Osteocyte (in vitro differentiated cells): ENCODE measurements at regions not wholly inside any gene's neighbourhood (a gene's known extent, or its start where the extent isn't known, plus 50 kb on each side); places are given as distances from the start of the nearest gene placed in this dataset.

Experiments
- DNase-seq: peaks from one replicate; pipeline ENCODE4 v3.0.0; 2021; ENCODE audit warnings: mixed read lengths; ENCODE audit not compliant: unreplicated experiment; ENCODE audit errors: extremely low spot score
- H3K27ac Mint-ChIP-seq: one replicate; pipeline ENCODE4 v1.8.0; 2021; ENCODE audit warnings: mild to moderate bottlenecking, mixed read lengths; ENCODE audit not compliant: unreplicated experiment
- H3K27me3 Mint-ChIP-seq: one replicate; pipeline ENCODE4 v1.8.0; 2021; ENCODE audit warnings: mixed read lengths; ENCODE audit not compliant: unreplicated experiment
- H3K36me3 Mint-ChIP-seq: one replicate; pipeline ENCODE4 v1.8.0; 2021; ENCODE audit warnings: mixed read lengths; ENCODE audit not compliant: unreplicated experiment
- H3K4me1 Mint-ChIP-seq: one replicate; pipeline ENCODE4 v1.8.0; 2021; ENCODE audit warnings: mixed read lengths; ENCODE audit not compliant: unreplicated experiment
- H3K4me3 Mint-ChIP-seq: one replicate; pipeline ENCODE4 v1.8.0; 2021; ENCODE audit warnings: mild to moderate bottlenecking, moderate library complexity, mixed read lengths; ENCODE audit not compliant: unreplicated experiment
- H3K9me3 Mint-ChIP-seq: one replicate; pipeline ENCODE4 v1.8.0; 2021; ENCODE audit warnings: mixed read lengths; ENCODE audit not compliant: unreplicated experiment
- CTCF ChIP-seq: fragments of 200-600 bp; sonication (generic); IDR thresholded peaks from 2 replicates; pipeline ENCODE4 v1.5.0; 2021; ENCODE audit warnings: antibody characterized with exemption, mild to moderate bottlenecking, moderate library complexity

DNA sequence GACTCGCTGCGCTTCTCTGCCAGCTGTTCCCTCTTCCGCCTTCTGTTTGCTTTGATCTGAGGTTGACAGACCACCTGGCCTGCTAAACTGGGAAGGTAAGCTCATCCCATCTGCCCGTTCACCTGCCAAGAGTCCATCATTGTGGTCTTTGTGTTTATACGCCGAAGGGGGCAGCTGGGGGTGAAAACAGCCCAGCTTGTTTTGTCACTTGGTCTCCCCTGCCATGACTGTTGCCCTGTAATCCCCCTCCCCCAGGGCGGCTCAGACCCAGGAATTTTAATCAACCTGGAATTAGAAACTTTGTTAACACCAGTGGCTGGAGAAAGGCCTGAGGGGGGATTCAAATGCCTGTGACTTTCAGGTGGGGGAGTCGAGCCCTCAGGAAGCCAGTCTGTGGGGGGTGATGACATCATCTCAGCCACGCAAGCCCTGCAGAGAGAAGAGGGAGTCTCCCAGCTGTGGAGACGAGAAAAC, 333.3 kb downstream of the BCOR start:
- peak overlapping the region; percentile 66 for H3K27ac Mint-ChIP-seq
- no peaks in the 10 kb centered on the region for H3K9me3 Mint-ChIP-seq
- no peak overlapping the region for H3K4me3 Mint-ChIP-seq
- H3K36me3 Mint-ChIP-seq = no peaks in the 10 kb centered on the region
- DNase-seq = no peak
- no peak for TF ChIP-seq CTCF
- H3K27me3 Mint-ChIP-seq = no peaks in the 10 kb centered on the region
- H3K4me1 Mint-ChIP-seq = peaks cover 35% of the 10 kb centered on the region

DNA sequence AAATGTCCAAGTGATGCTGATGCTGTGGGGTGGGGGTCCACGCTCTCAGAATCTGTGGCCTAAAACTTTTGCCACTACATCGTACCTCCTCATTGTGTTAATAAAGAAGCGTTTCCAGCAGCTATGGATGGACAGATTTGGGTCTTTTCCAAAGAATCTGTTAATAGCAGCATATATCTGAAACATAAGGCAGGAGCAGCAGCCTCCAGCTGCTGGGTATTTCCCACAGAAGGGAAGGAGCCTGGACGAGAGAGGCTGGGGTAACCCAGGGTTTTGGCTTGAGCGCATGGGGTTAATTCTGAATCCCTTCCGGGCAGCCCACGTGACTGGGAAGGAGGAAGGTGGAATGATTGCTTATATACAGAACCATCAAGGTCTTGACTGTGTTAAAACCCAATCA, 332.4 kb downstream of the BCOR start:
- Mint-ChIP-seq H3K4me3 (no peak overlapping the region), H3K27me3 (no peaks in the 10 kb centered on the region), H3K27ac (no peak overlapping the region), H3K9me3 (no peaks in the 10 kb centered on the region), H3K36me3 (no peaks in the 10 kb centered on the region), H3K4me1 (peaks cover 27% of the 10 kb centered on the region)
- DNase-seq = no peak
- no peak for TF ChIP-seq CTCF

GRCh38 chrX:39766085-39766726, 331.6 kb downstream of the BCOR start:
- Mint-ChIP-seq H3K9me3 (no peaks in the 10 kb centered on the region), H3K27ac (no peak overlapping the region), H3K27me3 (no peaks in the 10 kb centered on the region), H3K4me3 (no peak overlapping the region), H3K4me1 (peaks cover 18% of the 10 kb centered on the region), H3K36me3 (no peaks in the 10 kb centered on the region)
- DNase-seq = no peak
- TF ChIP-seq CTCF = no peak

DNA sequence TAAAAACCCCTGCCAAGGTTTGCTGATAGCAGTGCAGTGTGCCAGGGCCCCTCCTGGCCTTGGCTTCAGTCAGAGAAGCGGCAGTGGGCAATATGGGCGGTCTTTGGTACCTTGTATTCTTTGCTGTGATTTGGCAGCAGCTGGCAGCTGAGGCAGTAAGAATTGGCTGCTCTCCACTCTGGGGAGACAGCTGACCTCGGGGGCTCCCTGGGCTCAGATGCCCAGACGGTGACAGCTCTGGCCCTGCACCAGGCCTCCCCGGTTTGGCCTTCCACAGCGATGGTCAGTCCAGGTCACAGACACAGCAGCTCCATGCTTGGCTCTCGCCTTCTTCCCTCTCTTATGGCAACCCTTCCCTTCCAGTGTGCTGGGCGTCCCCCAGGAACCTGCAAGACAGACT, 330.9 kb downstream of the BCOR start:
- Mint-ChIP-seq H3K27me3 (no peaks in the 10 kb centered on the region), H3K4me3 (no peak overlapping the region), H3K9me3 (no peaks in the 10 kb centered on the region), H3K36me3 (no peaks in the 10 kb centered on the region), H3K27ac (no peak overlapping the region), H3K4me1 (peaks cover 20% of the 10 kb centered on the region)
- DNase-seq = no peak
- no peak for TF ChIP-seq CTCF

DNA sequence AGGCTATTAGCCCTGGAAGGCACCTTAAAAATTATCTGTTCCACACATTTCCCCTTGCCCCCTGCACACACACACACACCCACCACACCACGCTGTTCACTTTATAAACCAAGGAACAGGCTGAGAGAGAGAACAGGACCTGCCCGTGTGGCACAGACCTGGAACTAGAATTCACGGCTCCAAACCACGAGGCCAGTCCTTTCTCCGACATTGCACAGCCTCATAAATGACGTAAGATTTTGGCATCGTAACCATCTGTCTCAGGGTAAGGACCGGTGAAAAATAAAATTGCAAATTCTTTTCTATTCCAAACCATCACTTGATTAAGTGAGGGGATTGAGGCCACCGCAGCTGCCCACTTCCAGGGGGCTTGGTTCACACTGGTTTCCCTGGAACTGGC, 330.3 kb downstream of the BCOR start:
- no peaks in the 10 kb centered on the region for H3K9me3 Mint-ChIP-seq
- no peaks in the 10 kb centered on the region for H3K36me3 Mint-ChIP-seq
- no peak overlapping the region for H3K4me3 Mint-ChIP-seq
- DNase-seq = no peak
- no peak overlapping the region for H3K27ac Mint-ChIP-seq
- H3K4me1 Mint-ChIP-seq = peaks cover 20% of the 10 kb centered on the region
- no peak for TF ChIP-seq CTCF
- no peaks in the 10 kb centered on the region for H3K27me3 Mint-ChIP-seq
